Kidney glomerular epithelial cell (primary cell): ENCODE measurements at regions not wholly inside any gene's neighbourhood (a gene's known extent, or its start where the extent isn't known, plus 50 kb on each side); places are given as distances from the start of the nearest gene placed in this dataset.
"Not testable (repeated sequence)": the region's sequence is repeated elsewhere in the genome, so short reads cannot be mapped to it uniquely, and the experiment has no call there.

Source experiments
- DNase-seq: peaks from one replicate; lab custom pipeline; 2025; lab: John Stamatoyannopoulos, UW

DNA sequence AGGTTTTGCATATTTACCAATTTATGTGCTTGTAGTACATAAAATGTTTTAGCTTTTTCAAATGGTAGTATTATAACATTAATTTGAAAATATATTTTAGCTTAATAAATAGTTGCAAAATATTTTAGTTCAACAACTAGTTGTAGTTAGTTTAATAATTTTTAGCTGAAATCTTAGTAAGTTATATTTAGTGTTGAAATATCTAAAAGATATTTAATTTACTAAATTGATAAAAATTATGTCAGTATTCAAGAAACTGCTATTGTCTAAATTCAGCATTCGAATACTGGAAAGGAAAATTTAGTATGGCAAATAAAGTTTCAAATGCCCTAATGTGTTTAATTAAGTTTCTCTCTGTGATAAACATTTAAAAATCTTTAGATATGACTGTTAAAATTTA is 754.5 kb upstream of the MIR17HG start:
- DNase-seq: no peak

GRCh38 chr13:90594681-90595080 is 752.8 kb upstream of the MIR17HG start:
- no peak for DNase-seq

DNA sequence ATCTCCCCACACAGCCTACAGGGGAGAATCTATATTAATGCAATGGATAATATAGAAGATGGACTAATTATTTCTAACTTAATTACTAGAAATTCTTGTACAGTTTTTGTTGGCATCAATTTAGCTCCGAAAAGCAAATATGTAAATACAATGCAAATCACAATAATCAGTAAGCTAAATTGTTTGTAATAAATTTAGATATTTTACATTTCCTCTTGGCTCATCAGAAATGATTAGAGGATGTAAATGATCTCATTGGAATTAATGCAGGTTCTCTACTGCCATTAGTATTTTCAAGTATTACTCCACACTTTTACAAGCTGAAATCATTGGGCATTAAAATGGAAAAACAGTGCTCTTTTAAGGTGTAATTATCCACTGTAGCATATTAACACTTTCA is 741.8 kb upstream of the MIR17HG start:
- no peak for DNase-seq

DNA sequence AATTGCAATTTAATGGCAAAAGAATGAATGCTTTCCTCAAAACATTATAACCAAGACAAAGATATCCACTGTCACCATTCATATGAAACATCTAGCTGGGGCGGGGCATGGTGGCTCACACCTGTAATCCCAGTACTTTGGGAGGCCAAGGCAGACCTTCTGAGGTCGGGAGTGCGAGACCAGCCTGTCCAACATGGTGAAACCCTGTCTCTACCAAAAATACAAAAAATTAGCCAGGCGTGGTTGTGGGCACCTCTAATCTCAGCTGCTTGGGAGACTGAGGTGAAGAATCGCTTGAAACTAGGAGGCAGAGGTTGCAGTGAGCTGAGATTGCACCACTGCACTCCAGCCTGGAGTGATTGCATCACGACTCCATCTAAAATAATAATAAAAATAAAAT is 740.6 kb upstream of the MIR17HG start:
- DNase-seq: not testable (repeated sequence)

- DNase-seq: no peak
Measured at GRCh38 chr13:90612391-90612790, 735.1 kb upstream of the MIR17HG start.

DNA sequence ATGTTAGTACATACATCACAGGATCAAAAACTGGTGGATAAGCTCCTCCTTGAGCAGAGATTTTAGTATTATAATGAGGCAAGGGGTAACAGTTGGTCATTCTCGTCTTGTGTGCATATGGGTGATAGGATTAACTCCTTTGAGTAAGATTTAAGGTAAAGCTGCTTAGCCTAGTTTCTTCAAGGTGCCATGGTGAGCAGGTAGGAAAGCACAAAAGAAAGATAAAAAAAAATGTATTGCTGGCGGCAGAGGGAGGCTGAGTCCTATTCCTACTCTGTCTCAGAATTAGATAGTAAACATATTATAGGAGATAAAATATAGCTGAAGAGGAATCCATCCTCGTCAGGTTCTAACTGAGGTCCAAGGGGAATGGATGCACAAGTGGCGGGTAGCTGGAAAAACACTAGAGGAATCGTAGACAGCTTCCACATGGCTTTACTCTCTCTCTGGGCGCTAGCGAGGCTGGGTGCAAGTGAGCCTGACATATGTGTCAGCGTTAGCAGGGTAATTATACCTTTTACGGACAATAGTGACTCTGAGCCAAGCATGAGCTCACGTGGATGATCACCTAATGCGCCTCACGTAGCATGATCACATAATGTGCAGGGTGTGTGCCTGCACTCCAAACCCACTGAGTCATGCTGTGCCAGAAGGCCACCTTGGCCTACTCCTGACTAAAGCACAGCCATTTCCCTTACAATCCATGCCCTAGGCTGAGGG is 734.3 kb upstream of the MIR17HG start:
- no peak for DNase-seq

GRCh38 chr13:90615236-90615635 is 732.3 kb upstream of the MIR17HG start:
- no peak for DNase-seq

GRCh38 chr13:90615767-90616166 is 731.7 kb upstream of the MIR17HG start:
- DNase-seq: no peak

DNA sequence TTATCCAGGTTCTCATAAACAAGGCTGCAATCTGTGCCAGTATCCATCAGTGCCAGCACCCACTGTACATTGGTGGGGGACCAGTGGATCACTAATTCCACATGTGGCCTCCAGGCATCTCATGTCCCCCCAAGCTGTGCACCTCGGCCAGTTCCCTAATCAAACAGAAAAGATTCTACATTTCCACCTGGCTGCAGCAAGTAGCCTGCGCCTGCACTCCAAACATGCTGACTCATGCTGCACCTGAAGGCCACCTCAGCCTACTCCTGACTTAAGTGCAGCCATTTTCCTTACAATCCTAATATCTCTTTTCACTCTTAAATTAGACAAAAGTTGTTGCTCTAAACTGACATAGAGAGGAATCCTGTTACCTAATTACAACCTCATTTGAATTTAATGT is 729.4 kb upstream of the MIR17HG start:
- no peak for DNase-seq

GRCh38 chr13:90622541-90622940 is 724.9 kb upstream of the MIR17HG start:
- DNase-seq: peak; percentile 5

- DNase-seq: no peak
Measured at GRCh38 chr13:90623318-90624011, 724.0 kb upstream of the MIR17HG start.

GRCh38 chr13:90627813-90628212 is 719.7 kb upstream of the MIR17HG start:
- no peak for DNase-seq

GRCh38 chr13:90628471-90628870 is 719.0 kb upstream of the MIR17HG start:
- DNase-seq: no peak

DNA sequence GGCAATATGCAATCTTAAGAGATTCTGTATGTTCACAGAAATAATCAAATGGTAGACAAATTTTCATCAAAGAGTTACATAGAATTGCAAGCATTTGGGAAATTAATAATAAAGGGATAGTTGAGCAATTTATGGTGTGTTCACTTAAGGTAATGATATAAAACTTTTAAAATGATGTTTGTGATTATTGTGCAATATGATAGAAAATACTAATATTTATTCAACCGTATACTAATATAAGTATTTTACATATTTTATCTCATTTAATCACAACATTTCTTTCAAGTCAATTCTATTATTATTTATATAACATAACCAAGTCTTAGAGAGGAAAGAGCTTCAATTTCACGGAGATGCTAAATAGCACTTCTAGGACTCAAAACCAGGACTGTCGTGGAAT is 716.8 kb upstream of the MIR17HG start:
- DNase-seq: no peak

DNA sequence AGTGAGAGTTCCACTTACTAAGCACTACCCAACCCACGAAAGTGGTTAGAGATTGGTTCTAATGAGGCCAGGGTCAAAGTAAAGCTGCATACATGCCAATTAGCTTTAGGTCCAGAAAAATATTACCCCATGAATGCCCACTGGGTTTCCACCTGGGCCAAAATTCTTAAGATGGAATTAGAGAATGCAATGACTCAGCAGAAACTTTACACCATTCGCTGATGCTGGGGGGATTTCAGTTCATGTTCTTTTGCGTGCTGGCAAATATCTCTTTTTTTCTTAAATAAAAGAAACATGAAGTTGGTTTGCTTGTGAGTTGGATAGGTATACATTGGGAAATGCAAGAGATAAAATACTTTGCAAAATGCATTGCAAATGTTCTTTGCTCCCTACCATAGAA is 715.3 kb upstream of the MIR17HG start:
- no peak for DNase-seq

DNA sequence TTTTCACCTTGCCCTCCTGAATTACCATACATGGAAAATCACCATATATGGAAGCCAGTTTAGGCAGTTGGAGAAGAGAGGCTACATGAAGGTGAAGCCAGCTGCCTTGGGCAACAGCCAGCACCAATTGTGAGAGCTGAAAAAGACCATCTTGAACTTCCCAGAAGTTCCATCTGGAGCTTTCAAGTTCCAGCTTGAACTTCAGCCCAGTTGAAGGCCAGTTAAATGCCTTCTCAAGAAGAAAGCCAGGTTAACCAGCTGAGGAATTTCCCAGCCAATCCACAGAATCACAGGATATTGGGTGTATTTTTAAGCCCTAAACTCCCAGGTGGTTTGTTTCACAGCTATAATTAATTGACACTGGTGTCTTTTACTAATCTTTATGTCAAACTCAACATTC is 713.6 kb upstream of the MIR17HG start:
- no peak for DNase-seq

GRCh38 chr13:90640976-90641375 is 706.5 kb upstream of the MIR17HG start:
- no peak for DNase-seq

DNA sequence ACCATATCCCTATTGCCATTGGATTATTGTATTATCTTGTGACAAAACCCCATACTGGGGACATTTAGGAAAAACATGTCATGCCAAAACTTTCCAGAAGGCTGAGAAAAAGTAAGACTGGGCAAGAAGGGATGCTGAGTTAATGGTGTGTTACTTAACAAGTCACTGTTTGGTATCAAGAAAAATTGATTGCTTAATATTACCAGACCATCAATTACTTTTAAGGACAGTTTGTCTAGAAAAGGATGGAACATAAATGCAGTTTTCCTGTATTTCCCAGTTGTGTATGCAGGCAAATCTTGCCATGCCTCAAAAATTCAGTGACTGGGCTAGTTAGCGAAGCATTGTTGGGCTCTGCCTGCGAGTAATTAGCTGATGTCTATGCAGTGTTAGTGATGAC is 705.6 kb upstream of the MIR17HG start:
- DNase-seq: no peak

DNA sequence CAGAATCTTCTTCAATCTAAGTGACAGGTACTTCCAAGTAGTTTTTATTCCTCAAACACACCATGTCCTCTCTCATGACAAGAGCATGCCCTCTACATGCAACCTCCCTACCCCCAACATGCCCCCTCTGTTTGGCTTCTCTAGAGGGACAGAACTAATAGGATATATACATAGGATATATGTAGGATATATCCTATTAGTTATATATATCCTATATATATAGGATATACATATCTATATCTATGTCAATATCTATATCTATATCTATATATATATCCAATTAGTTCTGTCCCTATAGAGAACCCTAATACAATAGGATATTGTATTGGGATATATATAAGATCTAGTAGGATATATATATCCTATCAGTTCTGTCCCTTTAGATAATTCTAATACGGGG is 701.9 kb upstream of the MIR17HG start:
- DNase-seq: no peak

- DNase-seq: no peak
Measured at GRCh38 chr13:90648497-90648896, 699.0 kb upstream of the MIR17HG start.

GRCh38 chr13:90652036-90652435 is 695.5 kb upstream of the MIR17HG start:
- DNase-seq: no peak

DNA sequence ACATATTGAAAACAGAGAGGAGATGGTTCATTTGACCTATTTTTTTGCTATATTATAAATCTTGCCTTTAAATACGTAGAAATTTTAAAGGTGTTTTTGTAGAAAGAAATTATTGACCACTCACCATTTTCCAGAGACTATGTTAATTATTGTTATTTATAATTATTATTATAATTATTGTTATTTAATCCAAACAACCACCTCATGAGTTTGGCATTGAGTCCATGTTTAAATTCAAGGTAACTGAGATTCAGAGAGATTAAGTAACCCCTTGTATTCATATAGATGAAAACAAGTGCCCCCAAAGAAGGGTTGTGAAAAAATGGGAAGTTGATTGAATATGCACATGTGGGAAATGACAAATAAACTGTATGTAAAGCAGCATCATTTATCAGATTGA is 692.5 kb upstream of the MIR17HG start:
- DNase-seq: no peak

DNA sequence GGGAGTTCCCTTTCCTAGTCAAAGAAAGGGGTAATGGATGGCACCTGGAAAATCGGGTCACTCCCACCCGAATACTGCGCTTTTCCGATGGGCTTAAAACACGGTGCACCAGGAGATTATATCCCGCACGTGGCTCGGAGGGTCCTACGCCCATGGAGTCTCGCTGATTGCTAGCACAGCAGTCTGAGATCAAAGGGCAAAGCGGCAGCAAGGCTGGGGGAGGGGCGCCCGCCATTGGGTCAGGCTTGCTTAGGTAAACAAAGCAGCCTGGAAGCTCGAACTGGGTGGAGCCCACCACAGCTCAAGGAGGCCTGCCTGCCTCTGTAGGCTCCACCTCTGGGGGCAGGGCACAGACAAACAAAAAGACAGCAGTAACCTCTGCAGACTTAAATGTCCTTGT is 683.3 kb upstream of the MIR17HG start:
- not testable (repeated sequence) for DNase-seq

DNA sequence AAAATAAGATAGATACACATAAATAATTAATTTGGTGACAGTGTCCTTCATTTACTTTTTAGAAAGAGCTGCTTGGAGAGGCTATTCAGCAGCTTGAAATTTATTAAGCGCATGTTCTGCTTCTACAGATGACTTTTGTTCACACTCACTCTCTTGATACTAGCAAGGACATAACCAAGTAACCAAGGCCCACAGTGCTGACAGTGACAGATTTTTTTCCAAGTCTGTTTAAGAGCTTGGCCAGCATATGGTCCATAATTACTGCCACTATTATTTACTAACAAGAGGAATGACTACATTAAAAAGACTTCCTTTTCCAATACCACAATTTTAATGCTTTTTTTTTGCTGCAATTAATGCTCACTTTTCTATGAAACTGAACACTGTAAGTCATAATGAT is 673.7 kb upstream of the MIR17HG start:
- no peak for DNase-seq
